GM12865 (cell line): ENCODE measurements at regions not wholly inside any gene's neighbourhood (a gene's known extent, or its start where the extent isn't known, plus 50 kb on each side); places are given as distances from the start of the nearest gene placed in this dataset.

ENCODE experiments used
- DNase-seq: peaks from one replicate; pipeline ENCODE4 v3.0.0; 2010; ENCODE audit warnings: low read depth
- H3K4me3 ChIP-seq: 2 replicates; pipeline ENCODE4 v1.5.1; 2011; ENCODE audit warnings: mild to moderate bottlenecking, low read depth, low read length, control low read depth
- CTCF ChIP-seq: IDR thresholded peaks from 2 replicates; pipeline ENCODE4 v1.5.1; 2011; ENCODE audit warnings: low read length, control low read depth, low read depth, inconsistent platforms; ENCODE audit not compliant: insufficient read depth; ENCODE audit errors: missing control alignments

DNA sequence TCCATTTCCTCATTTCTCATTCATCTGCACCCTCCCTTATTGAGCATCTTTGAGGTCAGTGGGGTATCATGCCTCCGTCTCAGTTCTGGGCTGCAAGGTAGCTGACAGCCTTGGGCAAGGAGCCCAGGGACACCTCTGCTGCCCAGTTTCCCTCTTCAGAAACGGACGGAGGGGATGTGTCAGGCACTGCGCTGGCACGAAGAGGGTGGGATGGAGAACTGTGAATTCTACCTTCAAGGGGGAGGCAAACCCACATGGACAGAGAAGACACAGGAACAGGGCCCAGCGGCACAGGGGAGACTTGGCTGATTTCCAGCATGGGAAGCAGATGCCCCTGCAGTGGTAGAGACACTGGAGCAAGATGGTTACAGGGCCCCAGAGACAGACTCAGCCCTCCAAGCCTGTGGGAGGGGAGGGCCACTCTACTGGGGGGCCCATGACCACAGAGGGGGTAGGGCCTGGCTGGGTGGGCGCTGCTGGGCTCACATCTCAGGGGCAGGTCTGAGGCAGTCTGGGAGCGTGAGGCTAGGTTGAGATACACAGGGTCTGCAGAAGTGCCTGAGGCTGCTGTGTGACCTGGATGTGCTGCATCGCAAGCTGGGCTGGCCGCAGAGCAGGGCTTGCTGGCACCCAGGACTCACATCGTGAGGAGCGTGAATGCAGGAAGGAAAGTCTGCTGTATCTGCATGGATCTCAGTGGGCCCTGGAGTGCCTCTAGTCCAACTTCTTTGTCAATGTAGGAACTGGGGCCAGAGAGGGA is 92.3 kb downstream of the HS1BP3 start:
- DNase-seq: no peak
- TF ChIP-seq CTCF: no peak
- no peak overlapping the region for H3K4me3 ChIP-seq

DNA sequence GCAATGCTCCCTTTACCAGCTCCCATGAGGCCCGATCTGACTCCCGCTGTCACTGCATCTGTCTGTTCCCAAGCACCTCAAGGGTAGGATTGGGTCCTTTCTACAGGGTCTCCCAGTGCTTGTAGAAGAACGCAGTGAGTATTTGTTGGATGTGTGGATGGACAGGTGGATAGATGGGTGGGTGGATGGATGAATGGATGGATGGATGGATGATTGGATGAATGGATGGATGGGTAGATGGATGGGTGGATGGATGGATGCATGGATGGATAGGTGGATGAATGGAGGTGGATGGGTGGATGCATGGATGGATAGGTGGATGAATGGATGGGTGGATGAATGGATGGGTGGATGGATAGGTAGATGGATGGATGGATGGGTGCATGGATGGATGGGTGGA is 91.6 kb downstream of the HS1BP3 start:
- H3K4me3 ChIP-seq: no peak overlapping the region
- no peak for TF ChIP-seq CTCF
- no peak for DNase-seq

DNA sequence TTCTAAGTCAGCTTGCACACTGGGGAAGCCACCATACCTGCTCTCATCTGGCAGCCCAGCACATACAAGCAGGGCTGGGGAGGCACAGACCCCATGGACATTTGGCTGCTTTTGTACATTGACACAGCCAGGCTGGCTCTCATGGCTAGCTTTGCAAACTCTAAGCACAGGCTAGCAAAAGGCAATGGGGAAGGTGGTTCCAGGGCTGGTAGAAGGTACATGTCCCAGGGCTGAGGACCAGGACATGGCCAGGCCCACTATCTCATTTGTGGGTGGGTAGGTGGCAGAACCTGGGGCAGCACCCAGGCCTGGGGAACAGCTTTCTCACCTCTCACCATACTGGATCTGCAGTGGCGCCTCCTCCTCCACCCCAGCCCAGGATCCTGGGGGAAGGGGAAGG is 90.9 kb downstream of the HS1BP3 start:
- no peak for DNase-seq
- no peak overlapping the region for H3K4me3 ChIP-seq
- no peak for TF ChIP-seq CTCF

DNA sequence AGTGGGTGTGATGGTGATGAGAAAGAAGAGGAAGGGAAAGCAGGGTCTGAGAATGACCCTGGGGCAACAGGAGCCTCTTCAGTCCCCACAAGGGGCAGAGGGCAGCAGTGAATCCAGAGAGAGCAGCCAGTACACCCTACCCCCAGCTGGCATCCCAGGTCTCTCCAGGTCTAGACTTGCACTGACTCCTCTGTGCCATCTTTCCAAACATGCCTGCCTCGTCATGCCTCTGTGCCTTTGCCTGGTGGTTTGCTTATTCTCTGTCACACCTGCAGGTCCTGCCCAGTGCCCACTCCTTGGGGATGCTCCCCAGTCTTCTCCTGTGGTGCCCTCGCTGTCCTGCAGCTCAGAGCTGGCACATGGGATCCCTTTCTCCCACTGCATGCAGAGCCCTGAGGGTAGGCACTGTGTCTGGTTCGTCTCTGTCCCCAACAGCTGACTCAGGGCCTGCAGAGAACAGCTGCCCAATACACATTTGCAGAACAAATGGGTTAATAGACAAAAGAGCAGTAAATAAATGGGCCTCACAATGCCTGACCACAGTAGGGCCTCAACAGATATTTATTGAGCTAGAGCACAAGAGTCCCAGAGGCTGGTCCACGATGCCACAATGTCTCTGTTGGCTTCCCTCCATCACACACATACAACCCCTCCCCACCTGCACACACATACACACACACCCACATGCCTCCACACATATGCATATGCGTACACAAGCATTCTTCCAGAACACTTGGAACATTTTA is 89.8 kb downstream of the HS1BP3 start:
- DNase-seq: no peak
- no peak overlapping the region for H3K4me3 ChIP-seq
- TF ChIP-seq CTCF: no peak

DNA sequence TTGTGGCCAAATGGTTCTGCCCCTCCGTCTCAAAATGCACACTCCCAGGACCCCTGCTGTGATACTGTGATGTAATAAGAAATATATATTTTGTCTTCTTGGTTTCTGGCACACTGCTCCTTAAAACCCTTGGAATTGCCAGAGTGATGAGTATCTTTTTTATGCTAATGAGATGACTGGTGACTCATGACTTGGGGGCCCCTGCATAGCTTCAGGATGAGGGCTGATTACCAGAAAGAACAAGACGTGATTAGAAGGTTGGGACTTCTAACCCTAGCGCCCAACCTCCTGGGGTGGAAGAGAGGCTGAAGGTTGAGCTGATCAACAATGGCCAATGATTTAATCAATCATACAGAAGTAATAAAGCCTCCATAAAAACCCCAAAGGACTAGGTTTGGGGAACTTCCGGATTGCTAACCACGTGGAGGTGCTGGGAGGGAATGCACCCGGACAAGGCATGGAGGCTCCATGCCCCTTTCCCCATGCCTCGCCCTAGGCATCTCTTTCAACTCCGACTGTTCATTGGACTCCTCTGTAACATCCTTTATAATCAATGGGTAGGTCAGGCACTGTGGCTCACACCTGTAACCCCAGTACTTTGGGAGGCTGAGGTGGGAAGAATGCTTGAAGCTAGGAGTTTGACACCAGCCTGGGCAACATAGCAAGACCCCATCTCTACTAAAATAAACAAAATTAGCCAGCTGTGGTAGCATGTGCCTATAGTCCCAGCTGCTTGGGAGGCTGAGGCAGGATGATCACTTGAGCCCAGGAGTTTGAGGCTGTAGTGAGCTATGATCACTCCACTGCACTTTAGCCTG is 89.1 kb downstream of the HS1BP3 start:
- no peak overlapping the region for H3K4me3 ChIP-seq
- no peak for DNase-seq
- no peak for TF ChIP-seq CTCF

DNA sequence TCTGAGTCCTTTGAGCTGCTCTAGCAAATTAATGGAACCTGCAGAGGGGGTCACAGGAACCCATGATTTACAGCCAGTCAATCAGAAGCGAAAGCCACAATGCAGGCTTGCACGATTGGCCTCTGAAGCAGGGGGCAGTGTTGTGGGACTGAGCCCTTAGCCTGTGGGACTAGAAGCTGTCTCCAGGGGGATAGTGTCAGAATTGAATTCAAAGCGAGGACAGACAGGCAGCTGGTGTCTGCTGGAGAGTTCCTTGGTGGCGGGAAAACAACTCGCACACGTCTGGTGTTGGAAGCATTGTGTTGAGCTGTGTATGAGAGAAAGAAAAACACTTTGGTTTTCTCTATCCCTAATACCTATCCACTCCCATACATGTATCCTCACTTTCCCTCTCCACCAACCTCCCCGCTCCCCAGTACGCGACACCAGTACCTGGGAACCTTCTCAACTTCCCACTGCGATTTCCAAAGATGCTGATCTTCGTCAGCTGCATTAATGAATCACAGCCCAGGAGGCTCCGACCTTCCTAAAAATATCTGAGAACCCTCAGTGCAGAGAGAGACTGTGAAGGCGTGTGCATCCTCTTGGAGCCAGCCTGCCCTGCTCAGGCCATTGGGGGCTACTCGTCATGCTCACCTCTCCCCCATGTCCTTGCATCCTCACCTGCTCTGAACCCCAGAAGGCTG is 88.2 kb downstream of the HS1BP3 start:
- no peak for DNase-seq
- TF ChIP-seq CTCF: no peak
- no peak overlapping the region for H3K4me3 ChIP-seq
